Ishikawa (cell line): ENCODE measurements at regions not wholly inside any gene's neighbourhood (a gene's known extent, or its start where the extent isn't known, plus 50 kb on each side); places are given as distances from the start of the nearest gene placed in this dataset.

Experiments used
- CEBPB ChIP-seq: IDR thresholded peaks from 2 replicates; pipeline ENCODE4 v1.6.1; 2012
- CREB1 ChIP-seq: IDR thresholded peaks from 2 replicates; pipeline ENCODE4 v1.6.1; 2012; ENCODE audit warnings: low read depth
- EGR1 ChIP-seq: IDR thresholded peaks from 2 replicates; pipeline ENCODE4 v1.6.1; 2012
- EP300 ChIP-seq: IDR thresholded peaks from 2 replicates; pipeline ENCODE4 v1.6.1; 2012; ENCODE audit warnings: borderline replicate concordance
- FOXM1 ChIP-seq: IDR thresholded peaks from 2 replicates; pipeline ENCODE4 v1.6.1; 2012; ENCODE audit warnings: low read depth, borderline replicate concordance
- MAX ChIP-seq: IDR thresholded peaks from 2 replicates; pipeline ENCODE4 v1.6.1; 2012
- NFIC ChIP-seq: IDR thresholded peaks from 2 replicates; pipeline ENCODE4 v1.6.1; 2012
- RAD21 ChIP-seq: IDR thresholded peaks from 2 replicates; pipeline ENCODE4 v1.6.1; 2012; ENCODE audit warnings: low read depth
- REST ChIP-seq: IDR thresholded peaks from 2 replicates; pipeline ENCODE4 v1.6.1; 2012; ENCODE audit warnings: low read depth, mild to moderate bottlenecking
- TAF1 ChIP-seq: IDR thresholded peaks from 2 replicates; pipeline ENCODE4 v1.6.1; 2012; ENCODE audit warnings: low read depth, mild to moderate bottlenecking
- TCF12 ChIP-seq: IDR thresholded peaks from 2 replicates; pipeline ENCODE4 v1.6.1; 2012; ENCODE audit warnings: low read depth
- TEAD4 ChIP-seq: IDR thresholded peaks from 2 replicates; pipeline ENCODE4 v1.6.1; 2012
- USF1 ChIP-seq: IDR thresholded peaks from 2 replicates; pipeline ENCODE4 v1.6.1; 2012
- YY1 ChIP-seq: IDR thresholded peaks from 2 replicates; pipeline ENCODE4 v1.6.1; 2012; ENCODE audit warnings: low read depth
- ZBTB7A ChIP-seq: IDR thresholded peaks from 2 replicates; pipeline ENCODE4 v1.6.1; 2012; ENCODE audit warnings: low read depth

- no peak for TF ChIP-seq FOXM1
- no peak for TF ChIP-seq USF1
- no peak for TF ChIP-seq EP300
- TF ChIP-seq ZBTB7A = no peak
- no peak for TF ChIP-seq TEAD4
- no peak for TF ChIP-seq RAD21
- TF ChIP-seq MAX = no peak
- TF ChIP-seq TCF12 = no peak
These were observed 340.1 kb downstream of the SLC4A3 start for GRCh38 chr2:219967247-219968245.

GRCh38 chr2:219968685-219969345 is 341.4 kb downstream of the SLC4A3 start:
- TF ChIP-seq TEAD4 (no peak), EGR1 (no peak), ZBTB7A (no peak)

GRCh38 chr2:219969508-219969907 is 342.1 kb downstream of the SLC4A3 start:
- TF ChIP-seq CREB1 = no peak
- TF ChIP-seq TAF1 = no peak
- TF ChIP-seq EGR1 = no peak
- TF ChIP-seq NFIC = no peak
- TF ChIP-seq CEBPB = no peak
- TF ChIP-seq REST = no peak
- TF ChIP-seq USF1 = no peak
- TF ChIP-seq FOXM1 = no peak
- TF ChIP-seq TCF12 = no peak
- TF ChIP-seq TEAD4 = no peak
- no peak for TF ChIP-seq RAD21
- TF ChIP-seq ZBTB7A = no peak
- no peak for TF ChIP-seq YY1
- no peak for TF ChIP-seq EP300
- no peak for TF ChIP-seq MAX

- TF ChIP-seq EGR1 = no peak
- no peak for TF ChIP-seq REST
- no peak for TF ChIP-seq RAD21
- no peak for TF ChIP-seq TAF1
- TF ChIP-seq NFIC = no peak
- no peak for TF ChIP-seq TEAD4
- no peak for TF ChIP-seq MAX
- no peak for TF ChIP-seq USF1
- no peak for TF ChIP-seq ZBTB7A
- TF ChIP-seq CEBPB = no peak
- no peak for TF ChIP-seq TCF12
- TF ChIP-seq FOXM1 = no peak
- TF ChIP-seq YY1 = no peak
- TF ChIP-seq EP300 = no peak
- no peak for TF ChIP-seq CREB1
These were observed 345.7 kb downstream of the SLC4A3 start for GRCh38 chr2:219973136-219973535.

GRCh38 chr2:219976871-219977270 is 349.4 kb downstream of the SLC4A3 start:
- TF ChIP-seq FOXM1 (no peak), EP300 (no peak), RAD21 (no peak), CREB1 (no peak), REST (no peak), NFIC (no peak), TCF12 (no peak), TEAD4 (no peak), USF1 (no peak), TAF1 (no peak), CEBPB (no peak), YY1 (no peak), ZBTB7A (no peak), EGR1 (no peak), MAX (no peak)
